Activated CD4-positive, CD25-positive, alpha-beta regulatory T cell treated with anti-CD3 and anti-CD28 coated beads, Interleukin-2, amount 50 U/mL, for 72 hours (primary cell): ENCODE measurements at regions not wholly inside any gene's neighbourhood (a gene's known extent, or its start where the extent isn't known, plus 50 kb on each side); places are given as distances from the start of the nearest gene placed in this dataset.

Experiments used
- DNase-seq: peaks from one replicate; pipeline ENCODE4 v3.0.0; 2021

DNA sequence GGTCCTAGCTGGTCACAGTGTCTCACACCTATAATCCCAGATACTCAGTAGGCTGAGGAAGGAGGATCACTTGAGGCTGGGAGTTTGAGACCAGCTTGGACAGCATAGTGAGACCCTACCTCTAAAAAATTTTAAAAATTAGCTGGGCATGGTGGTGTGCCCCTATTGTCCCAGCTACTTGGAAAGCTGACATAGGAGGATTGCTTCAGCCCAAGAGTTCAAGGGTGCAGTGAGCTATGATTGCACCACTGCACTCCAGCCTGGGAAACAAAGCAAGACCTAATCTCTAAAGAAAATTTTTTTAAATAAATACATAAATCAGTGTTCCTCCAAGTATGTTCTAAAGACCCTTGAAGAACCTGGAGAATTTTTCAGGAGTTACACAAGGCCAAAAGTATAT is 50.6 kb upstream of the GNAO1 start:
- DNase-seq = no peak

DNA sequence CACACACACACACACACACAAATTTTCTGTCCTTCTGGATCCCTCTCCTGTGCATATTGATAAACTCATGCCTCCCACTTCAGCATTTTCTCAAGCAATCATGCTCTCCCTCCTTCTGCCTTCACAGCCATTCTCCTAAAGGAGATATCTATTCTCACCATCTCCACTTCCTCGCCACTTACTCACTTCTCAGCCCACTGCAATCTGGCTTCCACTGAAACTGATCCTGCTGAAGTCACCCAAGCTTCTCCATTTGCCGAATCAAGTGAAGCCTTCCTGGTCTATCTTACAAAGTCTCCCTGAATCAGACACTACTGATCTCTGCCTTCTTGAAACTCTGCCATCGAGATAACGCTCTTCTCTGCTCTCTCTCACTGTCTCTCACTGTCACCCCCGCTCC is 54.0 kb upstream of the GNAO1 start:
- DNase-seq = no peak

DNA sequence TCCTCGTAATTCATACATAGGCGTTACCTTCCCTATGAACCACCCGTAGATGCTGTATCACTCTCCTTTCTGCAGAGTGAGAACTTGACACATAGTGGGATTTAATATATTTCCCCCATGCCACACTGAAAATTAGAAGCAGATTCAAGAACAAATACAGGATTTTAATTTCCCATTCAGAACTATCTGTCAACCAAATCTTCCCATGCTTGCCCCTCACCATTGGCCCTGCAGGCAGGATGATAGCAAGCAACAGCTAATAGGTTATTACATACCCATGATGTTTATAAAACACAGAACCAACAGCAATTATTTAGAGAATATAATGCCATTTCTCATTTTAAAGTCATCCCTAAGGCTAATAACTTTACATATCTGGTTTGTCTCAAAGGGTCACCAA is 55.0 kb upstream of the GNAO1 start:
- DNase-seq = no peak

DNA sequence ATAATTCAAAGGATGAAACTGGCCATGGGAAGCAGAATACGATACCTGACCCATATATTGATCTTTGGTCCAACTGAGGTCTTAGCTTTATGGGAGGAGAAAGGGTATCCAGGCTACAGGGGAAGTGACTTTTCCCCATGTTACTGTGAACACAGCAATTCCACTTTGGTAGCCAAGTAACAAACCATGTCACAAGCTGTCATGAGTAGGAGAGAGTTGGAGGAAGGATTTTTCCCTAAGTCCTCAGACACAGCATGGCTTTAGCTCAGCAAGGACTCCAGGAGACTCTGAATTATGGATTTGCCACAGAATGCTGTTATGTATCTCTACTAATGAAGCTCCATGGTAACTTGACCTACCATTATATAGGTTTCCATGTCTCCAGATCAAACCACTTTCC is 56.5 kb upstream of the GNAO1 start:
- DNase-seq = no peak

DNA sequence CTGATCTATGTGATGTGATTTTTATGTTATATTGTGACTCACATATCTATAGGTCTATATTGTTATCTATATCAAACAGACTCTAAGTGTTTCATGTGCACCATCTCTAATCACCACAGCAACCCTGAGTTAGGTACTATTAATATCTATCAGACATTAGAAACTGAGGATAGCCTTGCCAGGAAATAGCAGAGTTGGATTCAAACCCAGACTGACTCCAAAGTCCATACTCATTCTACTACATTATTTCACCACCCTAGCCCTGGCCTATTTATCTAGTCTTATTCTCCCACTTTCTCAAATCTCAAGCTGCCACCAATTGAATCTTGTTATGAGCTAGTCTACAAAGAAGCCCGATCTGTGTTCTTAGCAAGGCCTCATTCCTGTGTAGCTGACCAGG is 65.4 kb upstream of the GNAO1 start:
- DNase-seq = no peak

DNA sequence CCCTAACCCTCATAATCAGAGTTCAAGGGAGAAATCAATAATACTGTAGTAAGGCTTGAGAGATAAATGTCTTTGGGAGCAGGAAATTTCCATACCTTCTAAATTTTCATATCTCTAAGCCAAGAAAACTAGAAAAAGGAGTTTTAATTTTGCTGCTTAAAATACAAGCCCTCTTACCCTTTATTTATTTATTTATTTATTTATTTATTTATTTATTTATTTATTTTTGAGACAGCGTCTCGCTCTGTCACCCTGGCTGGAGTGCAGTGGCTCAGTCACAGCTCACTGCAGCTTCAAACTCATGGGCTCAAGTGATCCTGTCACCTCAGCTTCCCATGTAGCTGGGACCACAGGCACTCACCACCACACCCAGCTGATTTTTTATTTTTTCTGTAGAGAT is 69.0 kb upstream of the GNAO1 start:
- no peak for DNase-seq

DNA sequence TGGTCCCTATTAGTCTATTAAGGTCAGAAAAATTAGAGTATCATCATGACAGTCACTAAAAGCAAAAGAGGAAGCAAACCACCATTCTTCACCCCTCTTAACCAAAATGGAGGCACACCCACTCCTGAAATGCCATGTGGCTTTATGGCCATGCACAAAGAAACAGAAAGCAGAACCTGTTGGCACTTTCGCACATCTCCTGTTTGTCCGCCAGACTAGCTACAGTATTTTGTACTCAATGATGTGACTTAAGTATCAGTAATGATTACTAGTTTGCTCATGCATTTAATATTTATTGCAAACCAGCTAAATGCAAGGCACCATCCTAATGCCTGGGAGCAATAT is 70.2 kb upstream of the GNAO1 start:
- no peak for DNase-seq

DNA sequence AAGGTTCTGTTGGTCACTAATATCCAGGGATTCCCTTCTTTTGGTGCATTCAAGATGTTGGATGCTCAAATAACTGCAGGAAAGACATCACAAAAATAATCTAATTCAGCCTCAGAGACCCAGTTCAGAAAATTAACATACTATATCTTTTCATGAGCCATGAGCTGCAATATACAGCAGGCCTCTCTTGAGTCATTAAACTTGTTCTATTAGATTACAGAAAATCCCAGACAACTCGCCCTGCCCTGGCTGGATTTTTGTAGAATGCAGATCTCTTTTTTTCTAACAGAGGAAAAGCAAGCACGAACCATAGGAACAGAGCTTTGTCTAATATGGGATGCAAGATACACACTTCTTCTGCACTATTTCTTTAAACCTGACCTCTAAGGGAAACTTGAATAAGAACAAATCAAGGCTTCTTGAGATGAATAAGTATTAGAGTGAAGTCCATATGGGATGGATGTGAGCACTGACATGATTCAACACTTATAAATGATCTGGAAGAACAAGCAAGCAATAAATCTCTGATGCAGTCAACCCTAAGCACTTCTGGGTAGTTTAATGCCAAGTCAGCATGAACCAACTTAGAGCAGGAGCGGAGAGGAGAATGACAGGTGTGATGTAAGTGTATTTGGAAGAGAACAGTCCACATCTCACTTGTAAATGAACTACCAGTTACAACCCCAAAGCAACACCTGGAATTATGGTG is 70.7 kb upstream of the GNAO1 start:
- no peak for DNase-seq

DNA sequence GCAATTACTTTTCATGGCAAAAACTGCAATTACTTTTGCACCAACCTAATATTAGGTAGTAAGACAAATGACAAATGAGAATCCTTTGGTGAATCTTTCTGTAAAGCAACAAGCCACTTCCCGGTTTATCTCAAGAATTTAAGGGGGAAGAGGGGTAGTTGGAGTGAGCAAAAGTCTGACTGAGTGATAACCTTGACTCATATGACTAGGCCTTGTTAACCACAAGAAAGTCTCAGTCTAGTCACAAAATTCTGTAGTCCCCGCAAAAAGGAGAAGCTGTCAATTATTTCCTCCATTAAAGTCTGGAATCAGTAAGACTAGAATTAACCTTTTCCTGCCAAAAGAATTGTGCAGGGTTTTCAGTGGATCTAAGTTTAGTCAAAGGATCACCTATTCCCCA is 72.2 kb upstream of the GNAO1 start:
- DNase-seq = no peak

DNA sequence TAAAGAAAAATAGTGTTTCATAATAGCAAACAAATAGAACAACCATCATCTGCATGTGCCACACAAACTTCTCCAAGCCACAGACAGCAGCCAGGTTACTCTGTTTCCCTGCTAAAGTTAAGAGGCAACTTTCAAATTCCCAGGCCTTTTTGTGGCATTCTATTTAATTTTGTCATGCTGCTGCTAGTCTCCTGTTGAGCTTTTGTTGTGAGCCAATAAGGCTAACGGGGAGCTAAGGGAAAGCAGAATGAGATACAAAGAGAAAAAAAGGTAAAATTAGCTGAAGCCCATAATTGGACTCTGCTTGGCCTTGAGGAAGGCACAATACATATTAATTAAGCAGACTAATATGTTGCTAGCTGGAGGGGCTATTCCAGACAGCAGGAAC is 74.7 kb upstream of the GNAO1 start:
- DNase-seq = no peak

DNA sequence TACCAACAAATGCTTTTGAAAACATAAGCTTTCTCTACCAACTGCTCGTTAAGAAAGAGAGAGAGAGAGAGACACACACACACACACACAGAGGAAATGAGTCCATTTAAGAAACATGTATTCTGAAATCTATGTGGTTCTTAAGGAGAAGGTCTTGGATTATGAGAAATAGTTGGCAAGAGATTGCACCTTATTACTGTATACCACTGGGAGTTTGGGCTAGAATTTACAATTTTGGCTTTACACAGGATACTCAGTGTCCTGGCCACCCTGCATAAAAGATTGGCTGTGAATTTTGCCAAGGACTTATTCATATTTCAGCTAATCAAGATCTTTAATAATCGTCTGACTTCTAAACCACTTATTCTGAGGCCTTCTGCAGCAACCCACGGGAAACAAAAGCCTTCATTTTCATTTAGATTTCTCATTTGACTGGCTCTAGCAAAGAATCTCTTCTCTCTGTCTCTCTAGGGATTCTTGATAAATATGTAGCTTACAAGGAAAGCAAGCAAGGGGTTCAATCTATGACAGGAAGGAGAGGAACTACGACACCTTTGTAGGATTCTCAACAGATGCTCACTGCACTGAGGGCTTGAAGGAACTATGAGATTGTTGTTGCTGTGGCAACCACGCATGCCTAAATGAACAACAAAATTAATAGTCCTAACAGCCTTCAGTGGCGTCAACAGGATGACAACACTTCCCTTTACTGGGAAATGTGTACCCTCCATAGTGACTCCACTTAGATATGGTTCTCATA is 75.3 kb upstream of the GNAO1 start:
- no peak for DNase-seq

DNA sequence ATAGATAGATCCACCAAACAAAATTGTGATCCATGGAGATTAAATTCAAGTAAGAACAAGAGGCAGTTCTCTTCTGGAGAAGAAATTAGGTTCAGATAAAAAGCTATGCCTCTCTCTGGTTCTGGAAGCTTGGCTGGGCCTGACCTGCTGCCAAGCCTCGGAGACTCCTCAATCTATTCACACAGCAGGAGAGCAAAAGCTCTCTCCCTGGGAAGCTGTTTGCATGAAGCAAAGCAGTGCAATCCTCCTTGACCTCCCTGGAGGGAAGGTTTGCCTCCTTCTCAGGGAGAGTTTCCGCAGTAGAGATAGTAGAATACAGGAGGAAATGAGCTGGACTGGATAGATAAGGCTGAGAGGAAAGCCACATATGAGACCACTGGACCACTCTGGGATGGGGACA is 78.1 kb upstream of the GNAO1 start:
- no peak for DNase-seq

DNA sequence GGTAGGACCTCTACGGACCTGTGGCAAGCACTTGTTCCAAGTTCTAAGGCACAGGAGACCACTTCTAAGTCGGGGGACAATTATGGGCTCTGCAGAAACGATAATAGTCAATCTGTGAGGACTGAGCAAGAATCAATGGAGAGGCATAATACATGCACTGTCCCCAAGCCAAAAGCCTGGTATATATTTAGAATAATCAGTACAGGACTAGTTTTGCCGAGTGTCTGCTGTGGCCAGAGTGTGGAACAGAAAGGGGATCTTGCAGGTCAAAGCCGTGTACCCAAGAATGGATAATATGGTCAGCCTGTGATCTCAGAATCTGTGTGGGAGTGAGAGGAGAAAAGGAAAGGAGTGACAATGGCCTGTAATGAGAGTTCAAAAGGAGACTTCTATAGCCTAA is 80.2 kb upstream of the GNAO1 start:
- no peak for DNase-seq

DNA sequence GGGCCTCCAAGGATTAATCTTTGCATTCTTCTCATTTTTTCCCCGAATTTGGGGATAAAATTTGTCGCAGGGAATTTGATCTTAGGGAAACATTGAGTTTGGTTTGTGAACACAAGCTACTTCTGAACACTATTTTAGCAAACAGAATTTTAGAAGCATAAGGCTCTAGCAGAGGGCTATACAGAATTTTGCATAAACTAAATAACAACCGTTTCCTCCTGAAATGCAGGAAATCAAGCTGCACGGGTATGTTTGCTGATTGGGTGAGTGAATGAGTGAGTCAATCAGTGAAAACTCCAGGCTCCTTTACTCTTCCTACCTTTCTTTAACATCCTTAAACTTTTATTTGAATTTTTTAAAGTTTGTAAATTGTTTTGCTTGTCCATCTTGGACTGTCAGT is 81.3 kb upstream of the GNAO1 start:
- DNase-seq = no peak

DNA sequence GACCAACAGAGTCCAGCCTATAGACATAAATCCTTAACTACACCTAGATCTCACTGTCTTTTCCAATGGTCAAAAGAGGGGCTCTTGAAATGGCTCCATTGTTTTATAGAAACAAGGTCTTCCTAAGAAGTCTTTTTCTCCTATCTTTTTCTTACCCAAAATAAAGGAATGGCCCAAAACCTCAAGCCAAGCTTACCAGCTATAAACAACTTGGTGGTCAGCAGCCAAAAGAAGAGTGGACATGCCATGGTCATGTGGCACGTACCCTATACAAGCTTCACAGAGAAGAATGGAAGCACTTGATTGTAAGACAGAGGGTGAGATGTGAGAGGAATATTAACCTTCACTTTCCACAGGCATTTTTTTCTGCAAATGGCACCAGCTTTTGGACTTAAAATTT is 82.1 kb upstream of the GNAO1 start:
- no peak for DNase-seq

DNA sequence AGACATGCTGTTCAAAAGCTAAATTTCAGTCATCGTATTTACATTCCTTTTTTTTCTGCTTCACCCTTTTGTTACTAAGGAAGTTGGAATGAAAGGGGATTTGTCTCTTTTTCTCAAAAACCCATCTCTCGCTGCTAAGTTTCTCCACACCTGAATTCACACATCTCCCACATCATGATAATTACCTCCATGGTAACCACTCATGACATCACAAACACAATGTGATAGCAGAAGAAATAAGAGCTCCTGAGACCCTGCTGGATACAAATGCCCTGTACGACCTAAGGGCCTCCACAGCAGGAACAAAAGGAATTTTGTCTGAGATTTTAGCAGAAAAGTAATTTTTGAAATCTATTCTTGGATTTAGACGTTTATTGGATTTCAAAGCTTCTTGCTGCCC is 82.6 kb upstream of the GNAO1 start:
- no peak for DNase-seq

DNA sequence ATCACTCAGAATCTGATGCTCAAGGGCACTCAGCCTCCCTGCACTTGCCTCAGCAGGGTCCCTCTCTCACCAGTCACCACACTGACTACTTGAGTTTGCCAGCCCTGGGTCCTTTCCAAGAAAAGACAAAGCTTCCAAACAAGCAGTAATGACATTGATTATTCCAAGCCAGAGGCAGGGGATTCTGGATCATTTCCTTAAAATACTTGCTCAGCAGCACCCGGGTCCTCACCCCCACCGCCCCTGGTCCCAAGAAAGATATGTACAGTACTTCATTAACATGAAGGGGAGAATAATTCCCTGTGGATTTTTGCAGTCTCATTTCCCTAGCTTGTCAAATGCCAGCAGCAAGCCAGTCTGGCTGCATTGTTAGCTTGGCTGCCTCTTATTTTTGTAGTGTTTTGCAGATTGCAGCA is 83.2 kb upstream of the GNAO1 start:
- no peak for DNase-seq

DNA sequence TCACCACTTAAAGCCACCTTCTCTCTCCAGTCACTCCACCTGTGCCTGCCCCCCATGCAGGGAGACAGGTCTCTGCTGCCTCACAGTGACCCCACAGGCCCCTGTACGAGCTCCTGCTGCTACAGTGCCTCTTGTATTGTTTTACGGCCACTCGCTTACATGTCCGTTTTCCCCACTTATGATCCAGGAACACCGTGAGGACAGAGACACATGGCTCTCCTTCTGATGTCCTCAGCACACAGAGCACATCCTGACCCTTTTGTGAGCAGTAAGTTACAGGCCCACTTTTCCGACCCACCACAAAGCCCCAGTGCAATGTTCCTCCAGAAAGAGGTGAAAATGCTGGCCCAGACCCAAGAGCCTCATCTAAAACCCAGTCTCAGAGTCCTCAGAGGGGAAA is 84.8 kb upstream of the GNAO1 start:
- DNase-seq = no peak

DNA sequence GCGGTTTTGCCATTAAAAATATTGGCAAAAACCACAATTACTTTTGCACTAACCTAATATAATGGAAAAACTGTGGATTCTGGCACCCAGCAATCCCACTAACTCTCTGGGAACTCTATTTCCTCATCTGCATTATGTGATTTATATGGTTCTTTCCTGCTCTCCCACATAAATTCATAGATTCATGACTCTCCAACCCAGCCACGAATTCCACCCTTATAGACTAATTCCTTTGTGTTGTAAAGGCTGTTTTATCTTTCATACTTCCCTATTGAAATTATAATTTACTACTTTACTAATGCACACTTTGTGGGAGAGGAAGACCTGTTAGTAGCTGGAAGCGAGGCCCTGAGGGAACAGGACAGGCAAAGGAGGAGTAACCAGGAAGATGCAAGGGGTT is 88.4 kb upstream of the GNAO1 start:
- no peak for DNase-seq

DNA sequence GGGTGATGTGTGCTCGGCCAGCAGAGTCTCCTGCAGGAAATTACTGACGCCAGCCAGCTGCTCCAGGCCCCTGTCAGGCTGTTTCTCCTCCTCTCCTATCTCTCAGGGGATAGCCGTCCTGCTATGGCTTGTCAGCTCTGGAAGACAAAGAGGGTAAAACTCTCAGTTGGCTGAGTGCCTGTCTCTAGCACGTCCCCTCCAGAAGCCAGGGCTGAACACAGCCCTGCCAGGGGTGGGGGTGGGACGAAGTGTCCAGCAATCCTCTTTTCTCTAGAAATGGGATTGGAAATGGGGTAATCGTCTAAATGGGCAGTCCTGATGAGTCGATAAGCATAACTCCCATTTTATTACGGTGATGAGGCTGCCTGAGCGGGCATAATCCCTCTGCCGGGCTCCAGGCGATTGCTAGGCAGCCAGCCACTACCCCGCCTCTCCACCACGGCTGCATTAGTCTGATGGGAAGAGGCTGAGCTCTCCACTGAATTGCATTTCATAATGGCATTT is 89.1 kb upstream of the GNAO1 start:
- no peak for DNase-seq

DNA sequence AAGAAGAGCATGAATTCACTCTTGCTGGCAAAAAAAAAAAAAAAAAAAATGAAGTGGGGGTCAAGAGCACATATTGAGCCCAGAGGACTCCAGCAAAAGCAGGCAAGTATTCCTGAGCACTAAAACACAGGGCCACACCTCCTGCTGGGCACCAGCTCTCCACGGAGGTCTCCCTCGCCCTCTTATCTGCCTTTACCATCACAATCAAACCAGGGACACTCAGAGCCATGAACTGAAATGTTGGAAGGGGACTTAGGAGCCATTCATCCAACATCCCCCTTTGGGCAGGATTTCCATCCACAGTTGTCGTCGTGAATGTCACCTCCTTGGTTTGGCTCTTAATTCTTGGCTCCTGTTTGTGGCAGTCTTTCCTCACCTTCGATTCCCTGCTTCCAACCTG is 89.8 kb upstream of the GNAO1 start:
- DNase-seq = no peak

DNA sequence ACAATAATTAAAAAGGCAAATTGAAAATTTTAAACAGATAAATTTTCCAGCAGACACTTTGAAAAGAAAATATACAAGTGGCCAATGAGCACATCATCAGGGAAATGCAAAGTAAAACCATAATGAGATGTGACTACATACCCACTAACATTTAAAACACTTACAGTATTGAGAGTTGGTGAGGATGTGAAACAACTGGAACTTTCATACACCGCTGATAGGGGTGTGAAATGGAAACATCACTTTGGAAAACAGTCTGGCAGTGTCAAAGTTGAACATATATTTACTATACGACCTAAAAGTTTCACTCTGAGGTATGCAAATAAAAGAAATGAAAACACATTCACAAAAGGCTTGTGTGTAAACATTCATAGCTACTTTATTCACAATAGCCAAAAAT is 94.0 kb upstream of the GNAO1 start:
- no peak for DNase-seq

DNA sequence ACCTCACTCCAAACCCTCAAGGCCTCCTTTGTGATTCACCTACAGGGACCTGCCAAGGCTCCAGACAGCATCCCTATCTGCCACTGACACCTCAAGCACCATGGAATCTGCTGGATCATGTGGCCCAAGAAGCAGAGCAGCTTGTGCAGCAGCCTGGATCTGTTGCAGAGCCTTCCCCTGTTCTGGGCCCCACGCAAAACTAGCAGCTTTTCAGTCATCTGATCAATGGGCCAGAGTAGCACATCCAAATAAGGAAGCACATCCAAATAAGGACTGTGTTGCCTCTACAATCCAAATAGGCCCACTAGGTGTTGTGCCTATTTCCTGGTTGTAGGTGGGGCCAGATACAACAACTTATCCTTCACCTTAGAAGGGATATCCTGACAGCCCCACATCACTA is 97.1 kb upstream of the GNAO1 start:
- DNase-seq = no peak

DNA sequence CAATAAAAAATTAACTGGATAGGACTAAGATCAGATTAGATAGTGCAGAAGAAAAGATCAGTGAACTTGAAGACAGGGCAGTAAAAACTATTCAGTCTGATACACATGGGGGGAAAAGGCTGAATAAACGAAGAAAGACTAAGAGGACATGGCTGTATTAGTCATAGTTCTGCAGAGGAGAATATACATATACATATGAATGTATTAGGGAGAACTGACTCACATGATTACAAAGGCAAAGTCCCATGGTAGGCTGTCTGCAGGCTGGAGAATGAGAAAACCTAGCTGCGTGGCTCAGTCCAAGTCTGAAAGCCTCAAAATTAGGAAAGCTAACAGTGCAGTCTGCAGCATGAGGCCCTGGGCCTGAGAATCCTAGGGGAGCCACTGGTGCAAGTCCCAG is 98.2 kb upstream of the GNAO1 start:
- DNase-seq = no peak

DNA sequence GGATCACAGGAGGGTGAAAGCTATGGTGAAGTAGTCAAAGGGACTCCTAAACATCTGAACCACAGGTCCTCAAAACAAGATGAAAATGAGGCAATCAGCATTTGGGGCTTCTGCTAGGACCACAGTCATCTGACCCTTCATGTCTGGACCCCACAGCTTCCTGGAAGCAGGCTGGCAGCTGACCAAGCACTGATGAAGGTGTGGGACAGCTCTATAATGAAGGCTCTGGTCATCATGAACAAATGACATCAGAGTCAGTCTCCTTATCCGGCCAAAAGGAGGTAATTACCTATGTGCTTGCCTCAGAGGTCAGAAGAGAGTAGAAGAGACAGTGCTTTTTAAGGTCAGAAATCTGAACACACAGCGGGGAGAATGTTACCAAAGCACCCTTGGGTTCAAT is 101.2 kb upstream of the GNAO1 start:
- no peak for DNase-seq
